NT2/D1 (cell line): ENCODE measurements at regions not wholly inside any gene's neighbourhood (a gene's known extent, or its start where the extent isn't known, plus 50 kb on each side); places are given as distances from the start of the nearest gene placed in this dataset.

Experiments used
- SUZ12 ChIP-seq: IDR thresholded peaks from 2 replicates; pipeline ENCODE4 v1.6.1; 2011; ENCODE audit not compliant: insufficient read length, insufficient read depth; ENCODE audit errors: extremely low read depth
- YY1 ChIP-seq: IDR thresholded peaks from 2 replicates; pipeline ENCODE4 v1.6.1; 2011; ENCODE audit not compliant: insufficient read length, insufficient read depth
- ZNF274 ChIP-seq: IDR thresholded peaks from 2 replicates; pipeline ENCODE4 v1.6.1; 2011; ENCODE audit warnings: mild to moderate bottlenecking, low read depth, low read length

GRCh38 chr11:33454264-33454663 lies 197.1 kb downstream of the HIPK3 start:
- TF ChIP-seq YY1 (no peak), SUZ12 (no peak), ZNF274 (no peak)
